Effector memory CD4-positive, alpha-beta T cell (primary cell): ENCODE measurements at regions not wholly inside any gene's neighbourhood (a gene's known extent, or its start where the extent isn't known, plus 50 kb on each side); places are given as distances from the start of the nearest gene placed in this dataset.

Source experiments
- DNase-seq, 3 donors: peaks; one replicate each; pipeline ENCODE4 v3.0.0-alpha.2; 2020
- H3K27ac ChIP-seq: 2 replicates; pipeline ENCODE4 v1.7.0; 2013; ENCODE audit warnings: mild to moderate bottlenecking, low read length, moderate library complexity; ENCODE audit not compliant: insufficient read depth, poor library complexity, severe bottlenecking
- H3K27me3 ChIP-seq: replicated peaks from 2 replicates; pipeline ENCODE4 v1.7.0; 2013; ENCODE audit warnings: mild to moderate bottlenecking, low read length; ENCODE audit not compliant: insufficient read depth, control insufficient read depth, poor library complexity, severe bottlenecking
- H3K36me3 ChIP-seq: 2 replicates; pipeline ENCODE4 v1.7.0; 2013; ENCODE audit warnings: mild to moderate bottlenecking, low read length, moderate library complexity; ENCODE audit not compliant: control insufficient read depth, insufficient read depth
- H3K4me1 ChIP-seq: 2 replicates; pipeline ENCODE4 v1.7.0; 2013; ENCODE audit warnings: low read length, mild to moderate bottlenecking; ENCODE audit not compliant: control insufficient read depth, insufficient read depth, poor library complexity, severe bottlenecking
- H3K4me3 ChIP-seq: 2 replicates; pipeline ENCODE4 v1.7.0; 2013; ENCODE audit warnings: low read length, low read depth, mild to moderate bottlenecking; ENCODE audit not compliant: insufficient read depth, poor library complexity, severe bottlenecking
- H3K9me3 ChIP-seq: 2 replicates; pipeline ENCODE4 v1.7.0; 2013; ENCODE audit warnings: mild to moderate bottlenecking, low read length, moderate library complexity; ENCODE audit not compliant: control insufficient read depth

GRCh38 chr4:81375745-81376144 lies 96.0 kb downstream of the RASGEF1B start:
- H3K4me1 ChIP-seq, result no peaks in the 10 kb centered on the region
- DNase-seq, result no peak

GRCh38 chr4:81369886-81370285 lies 101.8 kb downstream of the RASGEF1B start:
- H3K27ac ChIP-seq, result no peak overlapping the region
- no peaks in the 10 kb centered on the region for H3K9me3 ChIP-seq
- H3K27me3 ChIP-seq, result no peaks in the 10 kb centered on the region
- no peak overlapping the region for H3K4me3 ChIP-seq
- H3K36me3 ChIP-seq, result no peaks in the 10 kb centered on the region
- DNase-seq, result no peak
- no peaks in the 10 kb centered on the region for H3K4me1 ChIP-seq

More at GRCh38 chr4:81375745-81376144, 96.0 kb downstream of the RASGEF1B start:
- Histone ChIP-seq H3K27me3 (no peaks in the 10 kb centered on the region), H3K36me3 (no peaks in the 10 kb centered on the region), H3K4me3 (no peak overlapping the region), H3K27ac (no peak overlapping the region), H3K9me3 (no peaks in the 10 kb centered on the region)

GRCh38 chr4:81366779-81367178 lies 104.9 kb downstream of the RASGEF1B start:
- Histone ChIP-seq H3K27ac (no peak overlapping the region), H3K4me1 (no peaks in the 10 kb centered on the region), H3K9me3 (no peaks in the 10 kb centered on the region), H3K4me3 (no peak overlapping the region), H3K27me3 (no peaks in the 10 kb centered on the region), H3K36me3 (no peaks in the 10 kb centered on the region)
- DNase-seq, result no peak

- Histone ChIP-seq H3K27me3 (no peaks in the 10 kb centered on the region), H3K9me3 (no peaks in the 10 kb centered on the region), H3K4me1 (no peaks in the 10 kb centered on the region), H3K4me3 (no peak overlapping the region), H3K36me3 (no peaks in the 10 kb centered on the region), H3K27ac (no peak overlapping the region)
- DNase-seq, result no peak
Observed at GRCh38 chr4:81360737-81361136, 111.0 kb downstream of the RASGEF1B start.

- H3K27ac ChIP-seq, result no peak overlapping the region
- H3K4me3 ChIP-seq, result no peak overlapping the region
- no peaks in the 10 kb centered on the region for H3K9me3 ChIP-seq
- H3K27me3 ChIP-seq, result no peaks in the 10 kb centered on the region
- H3K36me3 ChIP-seq, result no peaks in the 10 kb centered on the region
- H3K4me1 ChIP-seq, result no peaks in the 10 kb centered on the region
- DNase-seq, result no peak
Observed at GRCh38 chr4:81359207-81359606, 112.5 kb downstream of the RASGEF1B start.

GRCh38 chr4:81358154-81358553 lies 113.6 kb downstream of the RASGEF1B start:
- no peak for DNase-seq
- Histone ChIP-seq H3K9me3 (no peaks in the 10 kb centered on the region), H3K27ac (no peak overlapping the region), H3K4me3 (no peak overlapping the region), H3K27me3 (no peaks in the 10 kb centered on the region), H3K36me3 (no peaks in the 10 kb centered on the region), H3K4me1 (no peaks in the 10 kb centered on the region)

- no peak for DNase-seq
- no peaks in the 10 kb centered on the region for H3K36me3 ChIP-seq
Observed at GRCh38 chr4:81356621-81357020, 115.1 kb downstream of the RASGEF1B start.

GRCh38 chr4:81355136-81355535 lies 116.6 kb downstream of the RASGEF1B start:
- Histone ChIP-seq H3K4me3 (no peak overlapping the region), H3K27ac (no peak overlapping the region), H3K36me3 (no peaks in the 10 kb centered on the region), H3K4me1 (no peaks in the 10 kb centered on the region), H3K27me3 (no peaks in the 10 kb centered on the region), H3K9me3 (no peaks in the 10 kb centered on the region)
- no peak for DNase-seq

More at GRCh38 chr4:81356621-81357020, 115.1 kb downstream of the RASGEF1B start:
- no peaks in the 10 kb centered on the region for H3K4me1 ChIP-seq
- no peak overlapping the region for H3K27ac ChIP-seq
- no peaks in the 10 kb centered on the region for H3K9me3 ChIP-seq
- no peak overlapping the region for H3K4me3 ChIP-seq
- no peaks in the 10 kb centered on the region for H3K27me3 ChIP-seq

GRCh38 chr4:81353861-81354260 lies 117.8 kb downstream of the RASGEF1B start:
- Histone ChIP-seq H3K27me3 (no peaks in the 10 kb centered on the region), H3K4me1 (no peaks in the 10 kb centered on the region), H3K9me3 (no peaks in the 10 kb centered on the region), H3K27ac (no peak overlapping the region), H3K4me3 (no peak overlapping the region), H3K36me3 (no peaks in the 10 kb centered on the region)
- no peak for DNase-seq

- Histone ChIP-seq H3K9me3 (no peaks in the 10 kb centered on the region), H3K36me3 (no peaks in the 10 kb centered on the region), H3K27ac (no peak overlapping the region), H3K27me3 (no peaks in the 10 kb centered on the region), H3K4me3 (no peak overlapping the region), H3K4me1 (no peaks in the 10 kb centered on the region)
- no peak for DNase-seq
Observed at GRCh38 chr4:81352446-81352835, 119.3 kb downstream of the RASGEF1B start.
